ENCODE measurements at regions not wholly inside any gene's neighbourhood (a gene's known extent, or its start where the extent isn't known, plus 50 kb on each side); places are given as distances from the start of the nearest gene placed in this dataset.

GRCh38 chr3:101158374-101158773 is 162.0 kb downstream of the IMPG2 start:
- no peak overlapping the region for H3K4me2 ChIP-seq (ENCODE audit: low read length)
- TF ChIP-seq, protein P1, sequence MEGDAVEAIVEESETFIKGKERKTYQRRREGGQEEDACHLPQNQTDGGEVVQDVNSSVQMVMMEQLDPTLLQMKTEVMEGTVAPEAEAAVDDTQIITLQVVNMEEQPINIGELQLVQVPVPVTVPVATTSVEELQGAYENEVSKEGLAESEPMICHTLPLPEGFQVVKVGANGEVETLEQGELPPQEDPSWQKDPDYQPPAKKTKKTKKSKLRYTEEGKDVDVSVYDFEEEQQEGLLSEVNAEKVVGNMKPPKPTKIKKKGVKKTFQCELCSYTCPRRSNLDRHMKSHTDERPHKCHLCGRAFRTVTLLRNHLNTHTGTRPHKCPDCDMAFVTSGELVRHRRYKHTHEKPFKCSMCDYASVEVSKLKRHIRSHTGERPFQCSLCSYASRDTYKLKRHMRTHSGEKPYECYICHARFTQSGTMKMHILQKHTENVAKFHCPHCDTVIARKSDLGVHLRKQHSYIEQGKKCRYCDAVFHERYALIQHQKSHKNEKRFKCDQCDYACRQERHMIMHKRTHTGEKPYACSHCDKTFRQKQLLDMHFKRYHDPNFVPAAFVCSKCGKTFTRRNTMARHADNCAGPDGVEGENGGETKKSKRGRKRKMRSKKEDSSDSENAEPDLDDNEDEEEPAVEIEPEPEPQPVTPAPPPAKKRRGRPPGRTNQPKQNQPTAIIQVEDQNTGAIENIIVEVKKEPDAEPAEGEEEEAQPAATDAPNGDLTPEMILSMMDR (IDR thresholded peaks at IDR 0.05; ENCODE audit: low read length) = no peak
- no peak for TF ChIP-seq EZH2 (IDR thresholded peaks at IDR 0.05; ENCODE audit: borderline replicate concordance, low read length)
- no peaks in the 10 kb centered on the region for H4K20me1 ChIP-seq (ENCODE audit: insufficient read depth, low read length)

DNA sequence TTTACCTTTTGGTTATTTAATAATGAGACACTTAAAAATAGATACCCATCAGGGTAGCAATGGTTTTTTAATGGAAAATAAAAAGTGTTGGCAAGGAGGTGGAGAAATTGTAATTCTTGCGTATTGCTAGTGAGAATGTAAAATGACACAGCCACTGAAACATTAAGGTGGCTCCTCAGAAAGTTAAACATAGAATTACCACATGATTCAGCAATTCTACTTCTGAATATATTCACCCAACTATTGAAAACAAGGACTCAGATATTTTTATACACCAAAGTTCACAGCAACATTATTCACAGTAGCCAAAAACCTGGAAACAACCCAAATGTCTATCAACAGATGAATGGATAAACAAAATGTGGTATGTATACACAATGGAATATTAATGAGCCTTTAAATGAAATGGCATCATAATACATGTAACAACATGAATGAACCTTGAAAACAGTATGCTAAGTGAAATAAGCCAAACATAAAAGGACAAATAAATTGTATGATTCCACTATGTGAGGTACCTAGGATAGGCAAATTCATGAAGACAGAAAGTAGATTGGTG is 163.5 kb downstream of the IMPG2 start:
- Histone ChIP-seq H3K9me3 (ENCODE audit: low read length) (no peaks in the 10 kb centered on the region), H3K79me2 (ENCODE audit: insufficient read depth, low read length) (no peaks in the 10 kb centered on the region), H3F3A (ENCODE audit: insufficient read depth, low read length) (no peaks in the 10 kb centered on the region), H3K4me3 (ENCODE audit: low read depth, low read length, poor library complexity, severe bottlenecking) (no peak overlapping the region), H3K27me3 (ENCODE audit: insufficient read depth, low read length) (no peaks in the 10 kb centered on the region), H3K27ac (ENCODE audit: low read depth, low read length, poor library complexity, severe bottlenecking) (no peak overlapping the region), H3K9ac (ENCODE audit: low read length) (no peak overlapping the region), H3K9me2 (ENCODE audit: low read depth, low read length) (no peaks in the 10 kb centered on the region), H4K20me1 (ENCODE audit: insufficient read depth, low read length) (no peaks in the 10 kb centered on the region), H3K36me3 (ENCODE audit: insufficient read depth, low read length) (no peaks in the 10 kb centered on the region), H3K4me1 (ENCODE audit: insufficient read depth, low read length, severe bottlenecking) (no peaks in the 10 kb centered on the region), H3K4me2 (ENCODE audit: low read length) (no peak overlapping the region), H2AFZ (ENCODE audit: low read length) (no peak overlapping the region)
- TF ChIP-seq, protein P1 (IDR thresholded peaks at IDR 0.05; ENCODE audit: low read length) = no peak
- no peak for TF ChIP-seq EZH2 (IDR thresholded peaks at IDR 0.05; ENCODE audit: borderline replicate concordance, low read length)

More at GRCh38 chr3:101158374-101158773, 162.0 kb downstream of the IMPG2 start:
- no peaks in the 10 kb centered on the region for H3K9me2 ChIP-seq (ENCODE audit: low read depth, low read length)
- no peaks in the 10 kb centered on the region for H3K4me1 ChIP-seq (ENCODE audit: insufficient read depth, low read length, severe bottlenecking)
- no peak overlapping the region for H3K27ac ChIP-seq (ENCODE audit: low read depth, low read length, poor library complexity, severe bottlenecking)
- H3K79me2 ChIP-seq (ENCODE audit: insufficient read depth, low read length) = no peaks in the 10 kb centered on the region
- H3K9ac ChIP-seq (ENCODE audit: low read length) = no peak overlapping the region
- no peak overlapping the region for H3K4me3 ChIP-seq (ENCODE audit: low read depth, low read length, poor library complexity, severe bottlenecking)
- H3K27me3 ChIP-seq (ENCODE audit: insufficient read depth, low read length) = no peaks in the 10 kb centered on the region
- no peaks in the 10 kb centered on the region for H3F3A ChIP-seq (ENCODE audit: insufficient read depth, low read length)
- no peaks in the 10 kb centered on the region for H3K36me3 ChIP-seq (ENCODE audit: insufficient read depth, low read length)
- no peak overlapping the region for H2AFZ ChIP-seq (ENCODE audit: low read length)
- H3K9me3 ChIP-seq (ENCODE audit: low read length) = no peaks in the 10 kb centered on the region

DNA sequence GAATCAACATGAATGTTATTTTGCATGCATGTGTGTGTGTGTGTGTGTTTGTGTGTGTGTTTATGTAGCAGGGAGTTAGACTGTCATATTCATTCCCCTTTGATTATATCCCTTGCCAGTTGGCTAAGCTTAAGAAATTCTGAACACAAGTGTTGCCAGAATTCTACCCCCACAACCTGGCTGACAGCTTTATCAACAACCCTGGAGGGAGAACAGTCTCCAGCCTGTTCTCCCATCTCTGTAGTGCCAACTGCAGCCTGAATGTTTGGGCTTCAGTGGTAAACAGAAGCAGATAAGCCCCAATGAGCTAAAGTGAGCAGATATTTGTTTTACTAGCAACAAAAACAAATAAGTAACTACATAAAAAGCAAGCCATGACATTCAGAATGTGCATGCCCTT is 162.6 kb upstream of the ABI3BP start:
- Histone ChIP-seq H3K9me2 (ENCODE audit: low read depth, low read length) (no peaks in the 10 kb centered on the region), H3F3A (ENCODE audit: insufficient read depth, low read length) (no peaks in the 10 kb centered on the region), H3K9me3 (ENCODE audit: low read length) (no peaks in the 10 kb centered on the region), H4K20me1 (ENCODE audit: insufficient read depth, low read length) (no peaks in the 10 kb centered on the region), H2AFZ (ENCODE audit: low read length) (no peak overlapping the region), H3K4me3 (ENCODE audit: low read depth, low read length, poor library complexity, severe bottlenecking) (no peak overlapping the region), H3K27me3 (ENCODE audit: insufficient read depth, low read length) (no peaks in the 10 kb centered on the region), H3K36me3 (ENCODE audit: insufficient read depth, low read length) (no peaks in the 10 kb centered on the region), H3K4me2 (ENCODE audit: low read length) (no peak overlapping the region), H3K27ac (ENCODE audit: low read depth, low read length, poor library complexity, severe bottlenecking) (no peak overlapping the region), H3K9ac (ENCODE audit: low read length) (no peak overlapping the region), H3K79me2 (ENCODE audit: insufficient read depth, low read length) (no peaks in the 10 kb centered on the region), H3K4me1 (ENCODE audit: insufficient read depth, low read length, severe bottlenecking) (no peaks in the 10 kb centered on the region)
- TF ChIP-seq EZH2 (IDR thresholded peaks at IDR 0.05; ENCODE audit: borderline replicate concordance, low read length) = no peak
- TF ChIP-seq, protein P1 (IDR thresholded peaks at IDR 0.05; ENCODE audit: low read length) = no peak

All from OCI-LY1 (cell line).